Stimulated activated CD8-positive, alpha-beta memory T cell treated with anti-CD3 and anti-CD28 coated beads, Interleukin-7, amount 100 ng/mL, for 4 hours (primary cell): ENCODE measurements at regions not wholly inside any gene's neighbourhood (a gene's known extent, or its start where the extent isn't known, plus 50 kb on each side); places are given as distances from the start of the nearest gene placed in this dataset.
"Not testable (repeated sequence)": the region's sequence is repeated elsewhere in the genome, so short reads cannot be mapped to it uniquely, and the experiment has no call there.

Experiments
- DNase-seq, 2 donors: peaks; one replicate each; pipeline ENCODE4 v3.0.0-alpha.2; 2020; ENCODE audit warnings: low read depth in 2 of 2

DNA sequence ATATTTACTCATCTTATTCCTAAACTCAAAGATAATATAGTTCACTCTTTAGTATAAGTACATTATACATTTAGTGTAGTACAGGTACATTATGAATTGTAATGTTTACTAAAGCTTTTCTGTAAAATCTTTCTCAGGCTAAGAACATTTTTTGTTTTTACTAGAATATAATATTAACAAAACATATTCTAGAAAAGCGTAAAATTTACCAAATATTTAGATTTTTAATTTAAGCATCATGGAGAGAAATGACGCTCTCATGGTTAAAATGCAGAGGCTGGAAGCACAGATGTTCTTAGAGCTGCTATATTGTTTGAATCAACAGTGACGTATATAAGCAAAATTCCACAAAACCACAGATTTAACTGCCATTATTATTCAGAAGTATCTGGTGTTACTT is 54.7 kb upstream of the NBPF15 start:
- not testable (repeated sequence) for DNase-seq

GRCh38 chr1:144516906-144517305 is 55.4 kb upstream of the NBPF15 start:
- not testable (repeated sequence) for DNase-seq

DNA sequence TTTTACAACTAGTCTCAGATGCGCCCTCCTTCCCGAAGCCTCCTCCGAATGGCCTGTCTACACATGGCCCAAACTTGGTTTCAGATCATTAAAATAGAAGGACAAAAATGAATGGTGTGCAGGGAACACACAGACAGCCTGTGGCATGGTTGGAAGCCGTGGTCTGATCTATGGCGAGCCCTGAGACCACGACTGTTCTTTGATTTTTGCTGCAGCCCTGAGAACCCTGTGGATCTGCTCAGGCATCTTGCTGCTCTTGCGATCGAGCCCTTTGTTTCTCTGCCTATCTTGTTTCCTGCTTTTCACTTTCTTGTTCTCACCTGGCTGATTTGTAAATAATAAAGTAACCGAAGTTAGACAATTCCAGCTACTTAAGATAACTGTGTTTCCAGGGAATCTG is 57.0 kb upstream of the NBPF15 start:
- not testable (repeated sequence) for DNase-seq

DNA sequence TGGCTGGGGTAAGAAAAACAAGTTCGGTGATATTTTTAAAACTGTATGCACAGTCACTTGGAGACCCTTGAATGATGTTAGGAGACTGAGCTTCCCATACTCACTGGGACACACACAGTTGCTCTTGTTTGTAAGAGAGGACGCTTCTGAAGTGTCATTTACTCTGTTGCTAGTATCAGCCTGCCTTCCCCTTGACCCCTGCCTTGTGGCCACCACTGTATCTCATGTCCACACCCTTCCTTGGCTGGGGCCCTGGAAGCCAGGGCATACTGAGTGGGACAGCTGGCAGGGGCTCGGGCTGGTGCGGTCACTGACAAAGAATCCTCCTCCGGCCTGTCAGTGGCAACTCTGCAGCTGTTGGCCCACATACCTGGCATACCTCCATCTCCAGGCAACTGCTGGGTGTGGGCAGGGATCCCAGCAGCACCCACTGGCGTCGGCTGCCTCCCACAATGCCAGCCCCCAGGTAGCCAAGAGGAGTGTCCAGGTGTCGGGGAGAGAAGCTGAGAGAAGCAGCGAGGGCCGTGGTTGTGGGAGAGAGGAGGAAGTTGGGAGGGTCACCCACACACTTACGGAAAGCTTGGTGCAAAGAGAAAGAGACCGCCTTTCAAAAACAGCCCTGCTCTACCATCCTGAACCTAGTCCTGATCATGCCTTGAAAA is 58.2 kb upstream of the NBPF15 start:
- not testable (repeated sequence) for DNase-seq

- DNase-seq: peak; percentile 31 to 37
These were observed 62.4 kb upstream of the NBPF15 start for GRCh38 chr1:144523661-144524407.

DNA sequence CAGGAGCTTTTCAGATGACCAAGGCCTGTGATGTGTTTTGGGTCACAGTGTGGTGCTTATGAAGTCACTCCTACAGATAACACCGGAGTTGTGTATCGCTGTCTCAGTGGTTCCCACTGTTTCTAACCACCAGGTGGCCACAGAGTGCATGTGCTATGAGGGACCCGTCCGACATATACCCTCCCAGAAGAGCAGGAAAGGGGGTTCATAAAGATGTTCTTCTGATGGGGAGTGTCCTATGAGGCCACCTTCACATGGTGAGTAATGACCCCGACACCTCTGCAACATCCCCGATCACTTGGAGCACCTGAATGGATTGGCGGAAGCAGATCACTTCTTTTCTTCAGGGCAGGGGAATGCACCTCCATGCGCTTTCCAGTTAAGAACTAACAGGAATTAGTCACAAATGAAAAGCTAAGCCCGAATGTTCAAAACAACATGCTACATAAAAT is 60.5 kb upstream of the PPIAL4F start:
- DNase-seq: not testable (repeated sequence)

DNA sequence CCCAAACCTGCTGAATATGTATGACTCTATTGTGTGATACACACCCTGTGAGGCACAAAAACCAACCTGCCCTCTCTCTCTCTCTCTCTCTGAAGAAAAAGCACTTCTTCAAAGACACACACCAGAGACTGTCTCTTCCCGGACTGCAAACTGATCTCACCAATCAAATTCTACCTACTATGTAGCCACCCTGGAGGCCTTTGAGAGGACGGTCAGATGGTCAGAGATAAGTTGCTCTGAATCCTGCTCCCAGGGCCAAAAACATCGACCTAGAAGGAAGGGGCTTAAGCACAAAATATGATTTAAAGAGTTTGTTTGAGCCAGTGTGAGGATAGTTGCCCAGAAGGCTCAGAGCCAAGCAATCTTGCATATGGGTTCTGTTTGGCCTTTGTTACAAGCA is 59.2 kb upstream of the PPIAL4F start:
- DNase-seq: not testable (repeated sequence)

GRCh38 chr1:144534286-144534685 is 58.4 kb upstream of the PPIAL4F start:
- DNase-seq: not testable (repeated sequence)

DNA sequence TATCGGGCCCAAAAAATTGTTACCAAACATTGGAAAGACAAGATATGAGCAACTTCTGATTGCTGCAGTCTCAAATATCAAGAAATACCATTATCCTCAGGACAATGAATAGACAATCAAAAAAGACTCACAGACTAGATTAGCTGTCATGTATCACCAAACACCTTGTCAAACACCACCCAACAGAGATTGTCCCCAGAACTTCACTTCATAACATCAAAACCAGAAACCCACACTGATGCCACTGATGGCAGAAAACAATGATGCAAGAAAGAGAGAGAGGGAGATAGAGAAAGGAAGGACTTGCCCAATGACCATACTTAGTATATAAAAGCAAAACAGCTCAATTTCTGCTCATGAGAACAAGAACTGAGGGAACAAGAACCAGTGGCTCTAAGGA is 56.0 kb upstream of the PPIAL4F start:
- not testable (repeated sequence) for DNase-seq

DNA sequence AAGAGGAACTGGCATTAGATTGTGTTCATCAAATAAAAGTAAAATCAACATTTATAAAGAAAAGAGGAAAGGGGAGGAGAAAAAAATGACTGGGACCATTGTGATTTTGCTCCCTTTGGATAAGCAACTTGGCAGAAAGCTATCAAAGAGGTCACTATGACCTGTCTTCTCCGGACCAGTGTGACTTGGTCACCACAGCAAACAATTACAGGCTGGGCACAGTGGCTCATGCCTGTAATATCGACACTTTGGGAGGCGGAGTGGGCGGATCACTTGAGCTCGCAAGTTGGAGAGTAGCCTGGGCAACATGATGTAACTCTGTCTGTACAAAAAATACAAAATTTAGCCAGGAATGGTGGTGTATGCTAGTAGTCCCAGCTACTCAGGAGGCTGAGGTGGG is 55.5 kb upstream of the PPIAL4F start:
- DNase-seq: not testable (repeated sequence)

GRCh38 chr1:144538736-144539135 is 54.0 kb upstream of the PPIAL4F start:
- DNase-seq: not testable (repeated sequence)

DNA sequence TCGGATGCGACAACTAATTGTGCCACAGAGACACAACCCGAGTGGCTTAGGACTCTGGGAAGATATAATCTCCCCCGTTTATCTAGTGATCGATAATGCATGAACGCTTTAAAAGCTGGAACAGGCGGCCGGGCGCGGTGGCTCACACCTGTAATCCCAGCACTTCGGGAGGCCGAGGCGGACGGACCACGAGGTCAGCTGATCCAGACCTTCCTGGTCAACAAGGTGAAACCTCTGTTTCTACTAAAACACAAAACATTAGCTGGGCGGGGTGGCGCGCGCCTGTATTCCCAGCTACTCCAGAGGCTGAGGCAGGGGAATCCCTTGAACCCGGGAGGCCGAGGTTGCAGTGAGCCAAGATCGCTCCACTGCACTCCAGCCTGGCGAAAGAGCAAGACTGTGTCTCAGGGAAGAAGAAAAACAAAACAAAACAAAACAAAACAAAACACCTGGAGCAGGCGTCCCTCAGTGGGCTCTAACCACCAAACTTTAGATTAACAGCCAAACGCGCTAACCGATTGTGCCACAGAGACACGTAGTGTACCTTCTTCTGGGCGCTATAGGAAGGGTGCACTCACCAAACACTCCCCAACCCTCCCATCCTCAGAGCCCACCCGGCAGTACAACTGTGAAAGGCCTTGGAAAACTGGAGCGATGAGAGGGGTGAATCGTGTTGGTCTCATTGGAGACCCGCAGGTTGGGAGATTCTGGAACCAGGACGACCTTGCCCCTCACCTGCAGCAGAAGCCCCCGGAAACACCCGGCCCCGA is 53.3 kb upstream of the PPIAL4F start:
- not testable (repeated sequence) for DNase-seq
